IMR-90 (cell line): ENCODE measurements at regions not wholly inside any gene's neighbourhood (a gene's known extent, or its start where the extent isn't known, plus 50 kb on each side); places are given as distances from the start of the nearest gene placed in this dataset.

Experiments used
- ATAC-seq: fragments of 200-7000 bp; cut with Tn5 transposase; 2 replicates; pipeline ENCODE4 v1.9.1; 2020; ENCODE audit warnings: low read depth, mild to moderate bottlenecking, moderate library complexity
- BruUV-seq: library from RNA; stranded (reverse); fragments of 400-500 nt; replicated peaks from 2 replicates; lab custom pipeline; 2021; lab: Mats Ljungman, UMichigan
- CTCF ChIA-PET: fragments of 300-600 bp; formaldehyde crosslinking; extraction: SDS; loops from one replicate; lab custom pipeline; 2021; ENCODE audit warnings: antibody characterized with exemption; lab: Yijun Ruan, JAX
- POLR2A ChIA-PET: fragments of 300-600 bp; sonication (Branson Sonifier 250); formaldehyde crosslinking; loops from one replicate; lab custom pipeline; 2022; ENCODE audit warnings: antibody characterized with exemption; ENCODE audit not compliant: unreplicated experiment; lab: Charles Lee
- DNase-seq: peaks from one replicate; pipeline ENCODE4 v3.0.0; 2013
- H2AFZ ChIP-seq: replicated peaks from 2 replicates; pipeline ENCODE3; 2013; ENCODE audit warnings: low read length, mild to moderate bottlenecking; ENCODE audit not compliant: poor library complexity
- H2AK5ac ChIP-seq: 2 replicates; pipeline ENCODE4 v1.6.1; 2013; ENCODE audit warnings: low read depth, low read length, inconsistent platforms
- H2AK9ac ChIP-seq: replicated peaks from 2 replicates; pipeline ENCODE3; 2013; ENCODE audit warnings: mild to moderate bottlenecking, low read depth, low read length, moderate library complexity; ENCODE audit not compliant: poor library complexity
- H2BK120ac ChIP-seq: 2 replicates; pipeline ENCODE4 v1.6.1; 2013; ENCODE audit warnings: low read depth, low read length, inconsistent platforms
- H2BK15ac ChIP-seq: 3 replicates; pipeline ENCODE4 v1.6.1; 2013; ENCODE audit warnings: low read depth, low read length, inconsistent platforms
- H2BK20ac ChIP-seq: 2 replicates; pipeline ENCODE4 v1.6.1; 2013; ENCODE audit warnings: low read depth, mild to moderate bottlenecking, inconsistent platforms, low read length, moderate library complexity
- H2BK5ac ChIP-seq: 2 replicates; pipeline ENCODE4 v1.6.1; 2013; ENCODE audit warnings: mild to moderate bottlenecking, low read depth, low read length, inconsistent platforms; ENCODE audit not compliant: poor library complexity, severe bottlenecking
- H3K14ac ChIP-seq: replicated peaks from 2 replicates; pipeline ENCODE4 v1.6.1; 2013; ENCODE audit warnings: low read depth, low read length, inconsistent platforms
- H3K18ac ChIP-seq: 2 replicates; pipeline ENCODE4 v1.6.1; 2013; ENCODE audit warnings: low read depth, low read length, control low read depth
- H3K23ac ChIP-seq: 2 replicates; pipeline ENCODE4 v1.6.1; 2013; ENCODE audit warnings: low read depth, low read length, inconsistent platforms
- H3K27ac ChIP-seq: 2 replicates; pipeline ENCODE4 v1.5.1; 2013; ENCODE audit warnings: mild to moderate bottlenecking, control low read depth, low read length; ENCODE audit not compliant: insufficient read depth
- H3K27me3 ChIP-seq: 2 replicates; pipeline ENCODE4 v1.6.1; 2013; ENCODE audit warnings: low read length; ENCODE audit not compliant: control insufficient read depth, insufficient read depth
- H3K36me3 ChIP-seq: 2 replicates; pipeline ENCODE4 v1.6.1; 2013; ENCODE audit warnings: low read length, mixed read lengths; ENCODE audit not compliant: control insufficient read depth, insufficient read depth
- H3K4ac ChIP-seq: 2 replicates; pipeline ENCODE4 v1.6.1; 2013; ENCODE audit warnings: low read depth, low read length, inconsistent platforms
- H3K4me1 ChIP-seq: 2 replicates; pipeline ENCODE4 v1.6.1; 2013; ENCODE audit warnings: low read length, mixed read lengths; ENCODE audit not compliant: control insufficient read depth, insufficient read depth
- H3K4me2 ChIP-seq: 2 replicates; pipeline ENCODE4 v1.6.1; 2013; ENCODE audit warnings: low read depth, mild to moderate bottlenecking, control low read depth, low read length, moderate library complexity
- H3K4me3 ChIP-seq: 2 replicates; pipeline ENCODE4 v1.5.1; 2013; ENCODE audit warnings: low read depth, mild to moderate bottlenecking, control low read depth, low read length, moderate library complexity; ENCODE audit not compliant: insufficient read depth
- H3K56ac ChIP-seq: 2 replicates; pipeline ENCODE4 v1.6.1; 2013; ENCODE audit warnings: low read length, inconsistent platforms; ENCODE audit not compliant: insufficient read depth; ENCODE audit errors: extremely low read depth
- H3K79me1 ChIP-seq, 2 experiments: 2 replicates each; pipeline ENCODE4 v1.6.1; 2013; ENCODE audit warnings: low read length in 2 of 2, inconsistent platforms in 1 of 2, low read depth in 1 of 2
- H3K9ac ChIP-seq: 2 replicates; pipeline ENCODE4 v1.6.1; 2013; ENCODE audit warnings: low read depth, low read length, control low read depth
- H3K9me1 ChIP-seq: 2 replicates; pipeline ENCODE4 v1.6.1; 2013; ENCODE audit warnings: low read length, inconsistent platforms; ENCODE audit not compliant: insufficient read depth
- H3K9me3 ChIP-seq: 2 replicates; pipeline ENCODE4 v1.6.1; 2013; ENCODE audit warnings: low read length; ENCODE audit not compliant: control insufficient read depth, insufficient read depth
- H4K20me1 ChIP-seq: 2 replicates; pipeline ENCODE4 v1.6.1; 2013; ENCODE audit warnings: low read length, inconsistent platforms; ENCODE audit not compliant: insufficient read depth
- H4K5ac ChIP-seq: 2 replicates; pipeline ENCODE4 v1.6.1; 2013; ENCODE audit warnings: mild to moderate bottlenecking, low read depth, low read length, control low read depth
- H4K8ac ChIP-seq, 2 experiments: 2 replicates each; pipeline ENCODE4 v1.6.1; 2013; ENCODE audit warnings: low read depth in 2 of 2, low read length in 2 of 2, control low read depth in 1 of 2, inconsistent platforms in 1 of 2
- H4K91ac ChIP-seq: 2 replicates; pipeline ENCODE4 v1.6.1; 2013; ENCODE audit warnings: low read depth, low read length, inconsistent platforms; ENCODE audit not compliant: insufficient read depth
- RAD21 ChIP-seq: IDR thresholded peaks from 2 replicates; pipeline ENCODE4 v1.6.1; 2012; ENCODE audit warnings: low read length, improper control_type of control experiment
- WGBS, 2 experiments: methylation state at CpG; one replicate each; pipeline versions ENCODE4 v1.1.5 to v1.1.7; 2013; ENCODE audit warnings: missing lambda C conversion rate in 2 of 2; ENCODE audit not compliant: insufficient read length in 1 of 2; ENCODE audit errors: extremely low coverage in 2 of 2; 5-methylcytosine and 5-hydroxymethylcytosine counted together
- dilution Hi-C: fragments of 300-500 bp; cut with HindIII; formaldehyde crosslinking; loops from one replicate; pipeline ENCODE4 v1.14.3; 2018; ENCODE audit warnings: low sequenced_read_pairs; ENCODE audit not compliant: unreplicated experiment
- in situ Hi-C: fragments of 300-500 bp; cut with MboI; formaldehyde crosslinking; loops from 3 replicates; pipeline ENCODE4 v1.14.3; 2019; ENCODE audit warnings: low sequenced_read_pairs, inconsistent platforms, mixed read lengths
- intact Hi-C: fragments of 100-400 bp; cut with micrococcal nuclease; formaldehyde crosslinking; loops from 2 replicates; pipeline ENCODE4 v1.10.0; 2022

GRCh38 chr10:131516285-131516684 lies 204.8 kb upstream of the TCERG1L start:
- H2BK120ac ChIP-seq = no peak overlapping the region
- H3K27me3 ChIP-seq = no peaks in the 10 kb centered on the region
- DNase-seq (no peak), ATAC-seq (no peak)
- no peak overlapping the region for H2BK15ac ChIP-seq
- H4K5ac ChIP-seq = no peak overlapping the region
- H3K4me1 ChIP-seq = no peaks in the 10 kb centered on the region
- no peak overlapping the region for H3K18ac ChIP-seq
- no peaks in the 10 kb centered on the region for H3K36me3 ChIP-seq
- H3K23ac ChIP-seq = no peak overlapping the region
- ChIA-PET CTCF (no interaction called here), POLR2A (no interaction called here)
- no peak overlapping the region for H4K8ac ChIP-seq
- no peak overlapping the region for H3K4me3 ChIP-seq
- H4K20me1 ChIP-seq = no peaks in the 10 kb centered on the region
- intact Hi-C loops = no loop called here
- no peak overlapping the region for H4K91ac ChIP-seq
- H3K27ac ChIP-seq = no peak overlapping the region
- peaks cover 65% of the 10 kb centered on the region for H3K9me3 ChIP-seq
- no peak overlapping the region for H2AK5ac ChIP-seq
- no peaks in the 10 kb centered on the region for H3K79me1 ChIP-seq
- no peak overlapping the region for H2BK20ac ChIP-seq
- H3K56ac ChIP-seq = no peak overlapping the region
- no peak overlapping the region for H3K9ac ChIP-seq
- BruUV-seq = no TSS peak
- no peak overlapping the region for H2BK5ac ChIP-seq
- TF ChIP-seq RAD21 = no peak
- dilution Hi-C loops = no loop called here
- in situ Hi-C loops = no loop called here
- H3K4me2 ChIP-seq = no peak overlapping the region
- no peak overlapping the region for H3K14ac ChIP-seq
- no peak overlapping the region for H3K4ac ChIP-seq
- H3K9me1 ChIP-seq = no peaks in the 10 kb centered on the region
- 72% methylated on average over 7 of the region's 12 CpGs; no CpG with 5 or more reads in 1 of the 2 experiments for WGBS, 2 experiments
- H2AK9ac ChIP-seq = no peak overlapping the region
- H2AFZ ChIP-seq = no peak overlapping the region
